Activated gamma-delta T cell treated with anti-CD3 and anti-CD28 coated beads, Interleukin-2, amount 50 U/mL, for 16 hours (primary cell): ENCODE measurements at regions not wholly inside any gene's neighbourhood (a gene's known extent, or its start where the extent isn't known, plus 50 kb on each side); places are given as distances from the start of the nearest gene placed in this dataset.

Experiments
- DNase-seq: peaks from one replicate; pipeline ENCODE4 v3.0.0-alpha.2; 2020; ENCODE audit warnings: low read depth

GRCh38 chr1:5379176-5379759 lies 613.0 kb downstream of the NPHP4 start:
- DNase-seq, result no peak

GRCh38 chr1:5376538-5377247 lies 615.5 kb downstream of the NPHP4 start:
- DNase-seq, result no peak

GRCh38 chr1:5375481-5375880 lies 616.7 kb downstream of the NPHP4 start:
- no peak for DNase-seq

GRCh38 chr1:5374192-5374591 lies 618.0 kb downstream of the NPHP4 start:
- DNase-seq, result no peak

GRCh38 chr1:5373281-5373680 lies 618.9 kb downstream of the NPHP4 start:
- no peak for DNase-seq

GRCh38 chr1:5371270-5371669 lies 621.0 kb downstream of the NPHP4 start:
- DNase-seq, result no peak

GRCh38 chr1:5370311-5370710 lies 621.9 kb downstream of the NPHP4 start:
- DNase-seq, result no peak

- DNase-seq, result no peak
Observed at GRCh38 chr1:5369223-5369622, 623.0 kb downstream of the NPHP4 start.

- DNase-seq, result no peak
Observed at GRCh38 chr1:5368201-5368600, 624.0 kb downstream of the NPHP4 start.

GRCh38 chr1:5367306-5367705 lies 624.9 kb downstream of the NPHP4 start:
- DNase-seq, result no peak

GRCh38 chr1:5365751-5366150 lies 626.5 kb downstream of the NPHP4 start:
- no peak for DNase-seq

GRCh38 chr1:5364591-5364990 lies 627.6 kb downstream of the NPHP4 start:
- DNase-seq, result no peak

- DNase-seq, result no peak
Observed at GRCh38 chr1:5354681-5355080, 637.5 kb downstream of the NPHP4 start.

- DNase-seq, result no peak
Observed at GRCh38 chr1:5351366-5351765, 640.9 kb downstream of the NPHP4 start.

GRCh38 chr1:5349526-5349925 lies 642.7 kb downstream of the NPHP4 start:
- DNase-seq, result no peak

- no peak for DNase-seq
Observed at GRCh38 chr1:5348732-5349465, 643.3 kb downstream of the NPHP4 start.

- no peak for DNase-seq
Observed at GRCh38 chr1:5347726-5348125, 644.5 kb downstream of the NPHP4 start.

- no peak for DNase-seq
Observed at GRCh38 chr1:5345556-5345955, 646.7 kb downstream of the NPHP4 start.

- no peak for DNase-seq
Observed at GRCh38 chr1:5343256-5344020, 648.8 kb downstream of the NPHP4 start.

- DNase-seq, result no peak
Observed at GRCh38 chr1:5342830-5343229, 649.4 kb downstream of the NPHP4 start.

GRCh38 chr1:5342172-5342571 lies 650.1 kb downstream of the NPHP4 start:
- DNase-seq, result no peak

GRCh38 chr1:5341471-5341870 lies 650.8 kb downstream of the NPHP4 start:
- DNase-seq, result no peak
